Endodermal cell (in vitro differentiated cells): ENCODE measurements at regions not wholly inside any gene's neighbourhood (a gene's known extent, or its start where the extent isn't known, plus 50 kb on each side); places are given as distances from the start of the nearest gene placed in this dataset.
A peak's percentile ranks its signal among the peaks of the same experiment; 100 is the strongest.

Experiments
- DNase-seq: peaks from one replicate; pipeline ENCODE4 v3.0.0-alpha.2; 2017
- H3K27ac ChIP-seq: 2 replicates; pipeline ENCODE4 v1.5.1; 2013; ENCODE audit warnings: mild to moderate bottlenecking, low read depth, low read length, moderate library complexity
- H3K27me3 ChIP-seq: 2 replicates; pipeline ENCODE4 v1.6.1; 2013; ENCODE audit warnings: mild to moderate bottlenecking, low read length, moderate library complexity; ENCODE audit not compliant: insufficient read depth, control insufficient read depth, poor library complexity, severe bottlenecking
- H3K36me3 ChIP-seq: 2 replicates; pipeline ENCODE4 v1.7.0; 2013; ENCODE audit warnings: mild to moderate bottlenecking, low read length, moderate library complexity; ENCODE audit not compliant: control insufficient read depth, insufficient read depth
- H3K4me1 ChIP-seq: one replicate; pipeline ENCODE4 v1.7.0; 2013; ENCODE audit warnings: low read length; ENCODE audit not compliant: control insufficient read depth, insufficient read depth
- H3K4me3 ChIP-seq: 2 replicates; pipeline ENCODE4 v1.5.1; 2013; ENCODE audit warnings: mild to moderate bottlenecking, low read length, moderate library complexity
- H3K9ac ChIP-seq: 2 replicates; pipeline ENCODE4 v1.6.1; 2013; ENCODE audit warnings: mild to moderate bottlenecking, low read length, moderate library complexity; ENCODE audit not compliant: poor library complexity, severe bottlenecking; ENCODE audit errors: extremely low read depth
- H3K9me3 ChIP-seq: 2 replicates; pipeline ENCODE4 v1.6.1; 2013; ENCODE audit warnings: mild to moderate bottlenecking, low read length, moderate library complexity; ENCODE audit not compliant: control insufficient read depth
- H3K27ac Mint-ChIP-seq: 2 replicates; pipeline ENCODE4 v1.8.0; 2020; ENCODE audit warnings: mixed read lengths
- H3K27me3 Mint-ChIP-seq: 2 replicates; pipeline ENCODE4 v1.8.0; 2021; ENCODE audit warnings: mild to moderate bottlenecking, mixed read lengths; ENCODE audit not compliant: insufficient read depth
- H3K36me3 Mint-ChIP-seq: 2 replicates; pipeline ENCODE4 v1.8.0; 2020; ENCODE audit warnings: low read depth, mixed read lengths
- H3K4me1 Mint-ChIP-seq: 2 replicates; pipeline ENCODE4 v1.8.0; 2020; ENCODE audit warnings: mixed read lengths
- H3K4me3 Mint-ChIP-seq: 2 replicates; pipeline ENCODE4 v1.8.0; 2020; ENCODE audit warnings: mild to moderate bottlenecking, moderate library complexity, mixed read lengths
- H3K9me3 Mint-ChIP-seq: 2 replicates; pipeline ENCODE4 v1.8.0; 2020; ENCODE audit warnings: mild to moderate bottlenecking, mixed read lengths
- WGBS, 2 experiments: methylation state at CpG; one replicate each; pipeline versions ENCODE4 v1.1.5 to v1.1.7; 2013; ENCODE audit warnings: missing lambda C conversion rate in 2 of 2, mixed read lengths in 1 of 2; ENCODE audit not compliant: insufficient coverage in 1 of 2, insufficient read length in 1 of 2; 5-methylcytosine and 5-hydroxymethylcytosine counted together
- TF ChIP-seq, protein P1 (sequence below): fragments of 200-600 bp; sonication (generic); conservative IDR thresholded peaks from 2 replicates; pipeline ENCODE4 v1.5.0; 2021; ENCODE audit warnings: antibody characterized with exemption, mild to moderate bottlenecking

- Histone ChIP-seq H3K27ac (no peak overlapping the region), H3K36me3 (no peaks in the 10 kb centered on the region), H3K4me3 (no peak overlapping the region), H3K9me3 (no peaks in the 10 kb centered on the region), H3K9ac (no peak overlapping the region), H3K27me3 (no peaks in the 10 kb centered on the region), H3K4me1 (no peaks in the 10 kb centered on the region)
- Mint-ChIP-seq H3K4me3 (no peak overlapping the region), H3K9me3 (no peaks in the 10 kb centered on the region), H3K27ac (no peak overlapping the region), H3K27me3 (no peaks in the 10 kb centered on the region), H3K36me3 (no peaks in the 10 kb centered on the region), H3K4me1 (peaks cover 12% of the 10 kb centered on the region)
- 93% methylated on average over 1 of the region's 1 CpG; no CpG with 5 or more reads in 1 of the 2 experiments for WGBS, 2 experiments
- TF ChIP-seq, protein P1, sequence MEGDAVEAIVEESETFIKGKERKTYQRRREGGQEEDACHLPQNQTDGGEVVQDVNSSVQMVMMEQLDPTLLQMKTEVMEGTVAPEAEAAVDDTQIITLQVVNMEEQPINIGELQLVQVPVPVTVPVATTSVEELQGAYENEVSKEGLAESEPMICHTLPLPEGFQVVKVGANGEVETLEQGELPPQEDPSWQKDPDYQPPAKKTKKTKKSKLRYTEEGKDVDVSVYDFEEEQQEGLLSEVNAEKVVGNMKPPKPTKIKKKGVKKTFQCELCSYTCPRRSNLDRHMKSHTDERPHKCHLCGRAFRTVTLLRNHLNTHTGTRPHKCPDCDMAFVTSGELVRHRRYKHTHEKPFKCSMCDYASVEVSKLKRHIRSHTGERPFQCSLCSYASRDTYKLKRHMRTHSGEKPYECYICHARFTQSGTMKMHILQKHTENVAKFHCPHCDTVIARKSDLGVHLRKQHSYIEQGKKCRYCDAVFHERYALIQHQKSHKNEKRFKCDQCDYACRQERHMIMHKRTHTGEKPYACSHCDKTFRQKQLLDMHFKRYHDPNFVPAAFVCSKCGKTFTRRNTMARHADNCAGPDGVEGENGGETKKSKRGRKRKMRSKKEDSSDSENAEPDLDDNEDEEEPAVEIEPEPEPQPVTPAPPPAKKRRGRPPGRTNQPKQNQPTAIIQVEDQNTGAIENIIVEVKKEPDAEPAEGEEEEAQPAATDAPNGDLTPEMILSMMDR: no peak
- no peak for DNase-seq
Measured at GRCh38 chr7:13745530-13745929, 243.9 kb downstream of the ETV1 start.

GRCh38 chr7:13748998-13749397 is 240.5 kb downstream of the ETV1 start:
- H3K9ac ChIP-seq: no peak overlapping the region
- Mint-ChIP-seq H3K36me3 (no peaks in the 10 kb centered on the region), H3K9me3 (no peaks in the 10 kb centered on the region), H3K4me1 (peaks cover 8% of the 10 kb centered on the region), H3K4me3 (no peak overlapping the region), H3K27me3 (no peaks in the 10 kb centered on the region), H3K27ac (no peak overlapping the region)
- peak; percentile 51 for DNase-seq
- no peaks in the 10 kb centered on the region for H3K4me1 ChIP-seq
- H3K27ac ChIP-seq: no peak overlapping the region
- H3K36me3 ChIP-seq: no peaks in the 10 kb centered on the region
- no peaks in the 10 kb centered on the region for H3K27me3 ChIP-seq
- H3K9me3 ChIP-seq: no peaks in the 10 kb centered on the region
- TF ChIP-seq, protein P1: no peak
- WGBS, 2 experiments: 29 to 39% methylated on average over 1 to 6 of the region's 6 CpGs
- H3K4me3 ChIP-seq: no peak overlapping the region

GRCh38 chr7:13749636-13750035 is 239.8 kb downstream of the ETV1 start:
- Histone ChIP-seq H3K27ac (no peak overlapping the region), H3K36me3 (no peaks in the 10 kb centered on the region), H3K9me3 (no peaks in the 10 kb centered on the region), H3K4me1 (no peaks in the 10 kb centered on the region), H3K27me3 (no peaks in the 10 kb centered on the region), H3K9ac (no peak overlapping the region), H3K4me3 (no peak overlapping the region)
- peaks cover 8% of the 10 kb centered on the region for H3K4me1 Mint-ChIP-seq
- no peak overlapping the region for H3K27ac Mint-ChIP-seq
- H3K27me3 Mint-ChIP-seq: no peaks in the 10 kb centered on the region
- no peaks in the 10 kb centered on the region for H3K9me3 Mint-ChIP-seq
- WGBS, 2 experiments: 75 to 88% methylated on average over 2 to 3 of the region's 3 CpGs
- DNase-seq: no peak
- no peaks in the 10 kb centered on the region for H3K36me3 Mint-ChIP-seq
- no peak overlapping the region for H3K4me3 Mint-ChIP-seq
- TF ChIP-seq, protein P1: no peak
